GM12878 (cell line): ENCODE measurements at regions not wholly inside any gene's neighbourhood (a gene's known extent, or its start where the extent isn't known, plus 50 kb on each side); places are given as distances from the start of the nearest gene placed in this dataset.

Experiments used
- ATAC-seq: fragments of 200-7000 bp; cut with Tn5 transposase; 3 replicates; pipeline ENCODE4 v1.9.1; 2020; ENCODE audit warnings: mild to moderate bottlenecking, moderate library complexity
- BruUV-seq: library from RNA; stranded (reverse); fragments of 400-500 nt; replicated peaks from 2 replicates; lab custom pipeline; 2021; lab: Mats Ljungman, UMichigan
- CTCF ChIA-PET: fragments of 300-600 bp; sonication (Branson Sonifier 250); formaldehyde crosslinking; extraction: SDS; loops from one replicate; lab custom pipeline; 2021; ENCODE audit warnings: inconsistent platforms; lab: Yijun Ruan, JAX
- POLR2A ChIA-PET: fragments of 350-600 bp; formaldehyde crosslinking; extraction: SDS; loops from one replicate; lab custom pipeline; 2021; ENCODE audit warnings: inconsistent platforms; lab: Charles Lee
- RAD21 ChIA-PET: fragments of 300-600 bp; sonication (Branson Sonifier 250); formaldehyde crosslinking; loops from one replicate; lab custom pipeline; 2023; ENCODE audit warnings: antibody characterized with exemption; ENCODE audit not compliant: unreplicated experiment; lab: Charles Lee
- SMC1A ChIA-PET: fragments of 300-600 bp; sonication (Branson Sonifier 250); formaldehyde crosslinking; loops from one replicate; lab custom pipeline; 2023; ENCODE audit not compliant: unreplicated experiment, uncharacterized antibody; lab: Charles Lee
- DNase-seq: peaks from one replicate; pipeline ENCODE4 v3.0.0-alpha.2; 2011; ENCODE audit warnings: low read depth, low spot score
- FAIRE-seq: peaks from 3 replicates; lab custom pipeline; 2011; peaks lifted over from hg19 to GRCh38; lab: Jason Lieb, UNC
- H2AFZ ChIP-seq: 2 replicates; pipeline ENCODE4 v1.6.0; 2011; ENCODE audit warnings: low read depth, low read length, control low read depth; ENCODE audit not compliant: control insufficient read depth
- H3K27ac ChIP-seq: 2 replicates; pipeline ENCODE4 v1.5.1; 2011; ENCODE audit warnings: control low read depth; ENCODE audit not compliant: control insufficient read depth, insufficient read depth
- H3K27me3 ChIP-seq, 2 experiments: replicated peaks in 1 of 2; 2 replicates each; pipeline versions ENCODE4 v1.6.0 to v1.6.1; 2011; ENCODE audit warnings: low read length in 1 of 2; ENCODE audit not compliant: control insufficient read depth in 2 of 2, insufficient read depth in 2 of 2
- H3K36me3 ChIP-seq, 2 experiments: 2 replicates each; pipeline ENCODE4 v1.5.1; 2011; ENCODE audit warnings: low read length in 1 of 2; ENCODE audit not compliant: control insufficient read depth in 2 of 2, insufficient read depth in 2 of 2
- H3K4me1 ChIP-seq: 2 replicates; pipeline ENCODE4 v1.6.1; 2011; ENCODE audit warnings: mild to moderate bottlenecking, low read length, moderate library complexity, mixed read lengths; ENCODE audit not compliant: control insufficient read depth, insufficient read depth
- H3K4me2 ChIP-seq: 2 replicates; pipeline ENCODE4 v1.6.0; 2011; ENCODE audit warnings: control low read depth; ENCODE audit not compliant: control insufficient read depth, insufficient read depth
- H3K4me3 ChIP-seq: fragments of 200-600 bp; sonication (generic); 2 replicates; pipeline ENCODE4 v1.5.1; 2016
- H3K79me2 ChIP-seq: 2 replicates; pipeline ENCODE4 v1.6.0; 2011; ENCODE audit warnings: low read length; ENCODE audit not compliant: control insufficient read depth, insufficient read depth
- H3K9ac ChIP-seq: 2 replicates; pipeline ENCODE4 v1.8.0; 2011; ENCODE audit warnings: low read length, control low read depth, mixed read lengths; ENCODE audit not compliant: control insufficient read depth, insufficient read depth
- H3K9me3 ChIP-seq: replicated peaks from 3 replicates; pipeline ENCODE4 v1.5.1; 2011; ENCODE audit warnings: mild to moderate bottlenecking, low read length; ENCODE audit not compliant: control insufficient read depth, insufficient read depth
- H4K20me1 ChIP-seq: 2 replicates; pipeline ENCODE4 v1.6.0; 2011; ENCODE audit not compliant: control insufficient read depth, insufficient read depth
- CBFB ChIP-seq: IDR thresholded peaks from 2 replicates; pipeline ENCODE4 v1.6.1; 2016; ENCODE audit warnings: antibody characterized with exemption, low read depth
- CEBPB ChIP-seq, 2 experiments: fragments of 150-350 bp in 1 of 2; IDR thresholded peaks; 2 replicates each; pipeline ENCODE4 v1.6.1; 2012 to 2014; ENCODE audit warnings: low read depth in 2 of 2, low read length in 2 of 2, borderline replicate concordance in 1 of 2, inconsistent platforms in 1 of 2
- E4F1 ChIP-seq: fragments of 450-650 bp; IDR thresholded peaks from 2 replicates; pipeline ENCODE4 v1.6.1; 2018; ENCODE audit warnings: borderline replicate concordance, mild to moderate bottlenecking; ENCODE audit not compliant: partially characterized antibody
- POLR2A ChIP-seq: IDR thresholded peaks from 2 replicates; pipeline ENCODE4 v1.6.1; 2011; ENCODE audit warnings: low read depth, mild to moderate bottlenecking, low read length
- SUPT20H ChIP-seq: IDR thresholded peaks from 2 replicates; pipeline ENCODE4 v1.6.1; 2011; ENCODE audit warnings: low read depth, mild to moderate bottlenecking, low read length, moderate library complexity, borderline replicate concordance; ENCODE audit not compliant: control insufficient read depth
- WGBS: methylation state at CpG from one replicate; pipeline ENCODE4 v1.1.6; 2016; ENCODE audit warnings: low lambda C conversion rate; ENCODE audit not compliant: insufficient replicate concordance, insufficient coverage; ENCODE audit errors: missing lambda C conversion rate; 5-methylcytosine and 5-hydroxymethylcytosine counted together
- in situ Hi-C: fragments of 300-500 bp; cut with MboI; formaldehyde crosslinking; loops from 9 replicates; pipeline ENCODE4 v1.14.3; 2018; ENCODE audit warnings: mixed read lengths
- intact Hi-C: fragments of 100-400 bp; cut with micrococcal nuclease; formaldehyde crosslinking; loops from one replicate; pipeline ENCODE4 v1.14.2; 2022; ENCODE audit not compliant: unreplicated experiment
- TF ChIP-seq, protein P1 (sequence below): fragments of 450-650 bp; IDR thresholded peaks from 2 replicates; pipeline ENCODE4 v1.6.1; 2017; ENCODE audit warnings: mild to moderate bottlenecking, moderate library complexity
- TF ChIP-seq, protein P2 (sequence below): fragments of 450-650 bp; IDR thresholded peaks from 2 replicates; pipeline ENCODE4 v1.6.1; 2017; ENCODE audit warnings: antibody characterized with exemption, mild to moderate bottlenecking, moderate library complexity

DNA sequence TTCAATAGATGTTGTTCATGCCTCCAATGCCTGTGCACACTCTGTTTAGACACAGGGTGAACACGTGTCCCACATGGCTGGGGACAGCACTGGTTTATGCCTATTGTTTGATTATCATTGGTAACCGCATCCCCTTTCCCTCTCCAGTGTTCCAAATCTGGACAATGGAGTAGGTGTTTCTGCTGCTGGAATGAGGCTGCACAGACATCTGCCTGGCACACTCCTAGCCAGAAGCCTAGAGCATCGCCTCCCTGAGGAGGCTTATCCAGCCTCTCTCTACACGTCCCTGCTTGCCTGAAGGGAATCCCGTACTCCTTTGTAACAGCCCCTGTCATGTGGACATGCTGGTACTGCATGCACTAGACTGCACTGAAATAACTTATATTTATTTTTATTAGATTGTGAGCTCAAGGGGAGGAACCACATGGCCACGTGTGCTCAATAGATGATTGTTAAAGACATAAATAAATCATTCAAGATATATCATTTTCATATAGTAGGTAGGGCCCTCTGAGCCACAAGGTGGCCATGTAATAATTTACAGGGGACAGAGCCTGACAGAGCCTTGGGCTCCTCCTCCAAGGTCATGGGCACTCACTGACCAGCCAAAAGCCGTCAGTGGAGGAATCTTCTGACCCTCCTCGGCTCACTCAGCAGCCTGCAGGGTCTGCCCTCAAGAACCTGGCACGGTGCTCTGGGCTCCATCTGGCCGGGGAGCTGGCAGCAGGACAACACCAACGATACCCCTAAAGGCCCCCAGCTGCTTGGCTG is 310.9 kb upstream of the ZNF32 start:
- ATAC-seq (no peak), FAIRE-seq (no peak), DNase-seq (no peak)
- H3K9ac ChIP-seq, result no peak overlapping the region
- intact Hi-C loops, result no loop called here
- no peak overlapping the region for H3K27ac ChIP-seq
- H4K20me1 ChIP-seq, result no peaks in the 10 kb centered on the region
- in situ Hi-C loops, result no loop called here
- H3K36me3 ChIP-seq, result no peaks in the 10 kb centered on the region
- no peaks in the 10 kb centered on the region for H3K79me2 ChIP-seq
- RAD21 ChIA-PET, result no interaction called here
- no peaks in the 10 kb centered on the region; a peak in 1 of 4 replicates for H3K27me3 ChIP-seq
- no peak overlapping the region for H2AFZ ChIP-seq
- no peaks in the 10 kb centered on the region for H3K9me3 ChIP-seq
- BruUV-seq, result no TSS peak
- TF ChIP-seq CEBPB (IDR thresholded peaks at IDR 0.05; ENCODE audit: borderline replicate concordance in 1 of 2, low read depth in 2 of 2, low read length in 2 of 2), result no peak
- TF ChIP-seq CBFB, result no peak
- no peak for TF ChIP-seq E4F1
- TF ChIP-seq SUPT20H, result no peak
- TF ChIP-seq, protein P1, sequence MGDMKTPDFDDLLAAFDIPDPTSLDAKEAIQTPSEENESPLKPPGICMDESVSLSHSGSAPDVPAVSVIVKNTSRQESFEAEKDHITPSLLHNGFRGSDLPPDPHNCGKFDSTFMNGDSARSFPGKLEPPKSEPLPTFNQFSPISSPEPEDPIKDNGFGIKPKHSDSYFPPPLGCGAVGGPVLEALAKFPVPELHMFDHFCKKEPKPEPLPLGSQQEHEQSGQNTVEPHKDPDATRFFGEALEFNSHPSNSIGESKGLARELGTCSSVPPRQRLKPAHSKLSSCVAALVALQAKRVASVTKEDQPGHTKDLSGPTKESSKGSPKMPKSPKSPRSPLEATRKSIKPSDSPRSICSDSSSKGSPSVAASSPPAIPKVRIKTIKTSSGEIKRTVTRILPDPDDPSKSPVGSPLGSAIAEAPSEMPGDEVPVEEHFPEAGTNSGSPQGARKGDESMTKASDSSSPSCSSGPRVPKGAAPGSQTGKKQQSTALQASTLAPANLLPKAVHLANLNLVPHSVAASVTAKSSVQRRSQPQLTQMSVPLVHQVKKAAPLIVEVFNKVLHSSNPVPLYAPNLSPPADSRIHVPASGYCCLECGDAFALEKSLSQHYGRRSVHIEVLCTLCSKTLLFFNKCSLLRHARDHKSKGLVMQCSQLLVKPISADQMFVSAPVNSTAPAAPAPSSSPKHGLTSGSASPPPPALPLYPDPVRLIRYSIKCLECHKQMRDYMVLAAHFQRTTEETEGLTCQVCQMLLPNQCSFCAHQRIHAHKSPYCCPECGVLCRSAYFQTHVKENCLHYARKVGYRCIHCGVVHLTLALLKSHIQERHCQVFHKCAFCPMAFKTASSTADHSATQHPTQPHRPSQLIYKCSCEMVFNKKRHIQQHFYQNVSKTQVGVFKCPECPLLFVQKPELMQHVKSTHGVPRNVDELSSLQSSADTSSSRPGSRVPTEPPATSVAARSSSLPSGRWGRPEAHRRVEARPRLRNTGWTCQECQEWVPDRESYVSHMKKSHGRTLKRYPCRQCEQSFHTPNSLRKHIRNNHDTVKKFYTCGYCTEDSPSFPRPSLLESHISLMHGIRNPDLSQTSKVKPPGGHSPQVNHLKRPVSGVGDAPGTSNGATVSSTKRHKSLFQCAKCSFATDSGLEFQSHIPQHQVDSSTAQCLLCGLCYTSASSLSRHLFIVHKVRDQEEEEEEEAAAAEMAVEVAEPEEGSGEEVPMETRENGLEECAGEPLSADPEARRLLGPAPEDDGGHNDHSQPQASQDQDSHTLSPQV, result no peak
- TF ChIP-seq, protein P2, sequence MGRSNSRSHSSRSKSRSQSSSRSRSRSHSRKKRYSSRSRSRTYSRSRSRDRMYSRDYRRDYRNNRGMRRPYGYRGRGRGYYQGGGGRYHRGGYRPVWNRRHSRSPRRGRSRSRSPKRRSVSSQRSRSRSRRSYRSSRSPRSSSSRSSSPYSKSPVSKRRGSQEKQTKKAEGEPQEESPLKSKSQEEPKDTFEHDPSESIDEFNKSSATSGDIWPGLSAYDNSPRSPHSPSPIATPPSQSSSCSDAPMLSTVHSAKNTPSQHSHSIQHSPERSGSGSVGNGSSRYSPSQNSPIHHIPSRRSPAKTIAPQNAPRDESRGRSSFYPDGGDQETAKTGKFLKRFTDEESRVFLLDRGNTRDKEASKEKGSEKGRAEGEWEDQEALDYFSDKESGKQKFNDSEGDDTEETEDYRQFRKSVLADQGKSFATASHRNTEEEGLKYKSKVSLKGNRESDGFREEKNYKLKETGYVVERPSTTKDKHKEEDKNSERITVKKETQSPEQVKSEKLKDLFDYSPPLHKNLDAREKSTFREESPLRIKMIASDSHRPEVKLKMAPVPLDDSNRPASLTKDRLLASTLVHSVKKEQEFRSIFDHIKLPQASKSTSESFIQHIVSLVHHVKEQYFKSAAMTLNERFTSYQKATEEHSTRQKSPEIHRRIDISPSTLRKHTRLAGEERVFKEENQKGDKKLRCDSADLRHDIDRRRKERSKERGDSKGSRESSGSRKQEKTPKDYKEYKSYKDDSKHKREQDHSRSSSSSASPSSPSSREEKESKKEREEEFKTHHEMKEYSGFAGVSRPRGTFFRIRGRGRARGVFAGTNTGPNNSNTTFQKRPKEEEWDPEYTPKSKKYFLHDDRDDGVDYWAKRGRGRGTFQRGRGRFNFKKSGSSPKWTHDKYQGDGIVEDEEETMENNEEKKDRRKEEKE, result no peak
- no peak for TF ChIP-seq POLR2A
- H3K4me2 ChIP-seq, result no peak overlapping the region
- CTCF ChIA-PET, result no interaction called here
- H3K4me1 ChIP-seq, result no peaks in the 10 kb centered on the region
- no peak overlapping the region for H3K4me3 ChIP-seq
- 17% methylated on average over 11 of the region's 11 CpGs for WGBS
- SMC1A ChIA-PET, result no interaction called here
- POLR2A ChIA-PET, result no interaction called here
